Transverse colon (tissue), 4 donors: ENCODE measurements at regions not wholly inside any gene's neighbourhood (a gene's known extent, or its start where the extent isn't known, plus 50 kb on each side); places are given as distances from the start of the nearest gene placed in this dataset.

ENCODE experiments used
- CTCF ChIP-seq, 5 experiments: fragments of 200-600 bp in 3 of 5; fragments of 450-650 bp in 2 of 5; sonication (generic) in 3 of 5; IDR thresholded peaks; 1 replicate in 2 of 5; 2 replicates in 3 of 5; pipeline ENCODE4 v1.5.1; 2016 to 2017; ENCODE audit warnings: antibody characterized with exemption in 5 of 5, inconsistent platforms in 3 of 5, mild to moderate bottlenecking in 2 of 5, moderate library complexity in 1 of 5
- POLR2AphosphoS5 ChIP-seq, 3 donors: sonication (generic); formaldehyde crosslinking; IDR thresholded peaks; one replicate each; pipeline ENCODE4 v1.6.1; 2016; ENCODE audit warnings: antibody characterized with exemption in 3 of 3

DNA sequence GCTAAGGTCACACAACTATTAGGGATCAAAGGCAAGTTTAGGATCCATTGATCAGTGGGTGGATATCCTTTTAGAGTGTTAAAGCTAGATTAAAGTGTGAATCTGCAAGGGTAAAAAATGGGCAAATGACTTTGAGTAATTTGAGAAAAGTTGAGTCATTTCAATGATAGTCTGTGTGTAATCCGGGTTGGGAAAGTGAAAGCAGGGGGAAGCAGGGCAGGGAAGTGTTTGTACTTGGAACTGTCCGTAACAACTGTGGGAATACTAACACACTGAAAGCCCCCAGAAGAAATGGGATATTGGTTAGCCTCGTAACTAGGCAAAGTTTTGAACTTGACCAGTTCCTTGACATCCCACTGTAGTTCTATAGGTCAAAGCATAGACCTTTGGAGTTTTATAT lies 187.2 kb upstream of the SLITRK3 start:
- no peak for TF ChIP-seq CTCF (IDR thresholded peaks at IDR 0.05)
- TF ChIP-seq POLR2AphosphoS5 (IDR thresholded peaks at IDR 0.05) = no peak
